Liver (tissue), 3 donors: ENCODE measurements at regions not wholly inside any gene's neighbourhood (a gene's known extent, or its start where the extent isn't known, plus 50 kb on each side); places are given as distances from the start of the nearest gene placed in this dataset.

ENCODE experiments used
- ATF3 ChIP-seq: IDR thresholded peaks from 2 replicates; pipeline ENCODE4 v1.6.1; 2016; ENCODE audit warnings: antibody characterized with exemption
- FOXA1 ChIP-seq: IDR thresholded peaks from 2 replicates; pipeline ENCODE4 v1.6.1; 2016; ENCODE audit warnings: antibody characterized with exemption
- GABPA ChIP-seq, 2 donors: IDR thresholded peaks in 1 of 2; conservative IDR thresholded peaks in 1 of 2; 2 replicates each; pipeline ENCODE4 v1.6.1; 2016; ENCODE audit warnings: antibody characterized with exemption in 2 of 2, mild to moderate bottlenecking in 1 of 2, moderate library complexity in 1 of 2
- JUND ChIP-seq, 2 donors: IDR thresholded peaks; 2 replicates each; pipeline ENCODE4 v1.6.1; 2016; ENCODE audit warnings: antibody characterized with exemption in 2 of 2
- NR2F2 ChIP-seq: IDR thresholded peaks from 2 replicates; pipeline ENCODE4 v1.6.1; 2016; ENCODE audit warnings: antibody characterized with exemption
- RAD21 ChIP-seq, 2 donors: IDR thresholded peaks; 2 replicates each; pipeline ENCODE4 v1.6.1; 2016; ENCODE audit warnings: antibody characterized with exemption in 2 of 2, mild to moderate bottlenecking in 2 of 2
- REST ChIP-seq: IDR thresholded peaks from 2 replicates; pipeline ENCODE4 v1.6.1; 2016; ENCODE audit warnings: antibody characterized with exemption, mild to moderate bottlenecking
- RXRA ChIP-seq, 2 donors: IDR thresholded peaks; 2 replicates each; pipeline ENCODE4 v1.6.1; 2017 to 2018; ENCODE audit warnings: antibody characterized with exemption in 2 of 2, mild to moderate bottlenecking in 1 of 2
- SP1 ChIP-seq: IDR thresholded peaks from 2 replicates; pipeline ENCODE4 v1.6.1; 2018; ENCODE audit warnings: antibody characterized with exemption, mild to moderate bottlenecking
- TAF1 ChIP-seq: conservative IDR thresholded peaks from 2 replicates; pipeline ENCODE4 v1.6.1; 2016; ENCODE audit warnings: antibody characterized with exemption, mild to moderate bottlenecking
- YY1 ChIP-seq: IDR thresholded peaks from 2 replicates; pipeline ENCODE4 v1.6.1; 2016; ENCODE audit warnings: antibody characterized with exemption, mild to moderate bottlenecking
- TF ChIP-seq, protein P1 (sequence below): fragments of 150-350 bp; IDR thresholded peaks from 2 replicates; pipeline ENCODE4 v1.5.1; 2017; ENCODE audit warnings: improper control_type of control experiment, low read depth, low read length; ENCODE audit not compliant: missing input control
- TF ChIP-seq, protein P2 (sequence below): IDR thresholded peaks from 2 replicates; pipeline ENCODE4 v1.6.1; 2016; ENCODE audit warnings: antibody characterized with exemption
- TF ChIP-seq, protein P3 (sequence below): IDR thresholded peaks from 2 replicates; pipeline ENCODE4 v1.6.1; 2016; ENCODE audit warnings: antibody characterized with exemption
- donor health status: healthy.
- donor health status: healthy.

DNA sequence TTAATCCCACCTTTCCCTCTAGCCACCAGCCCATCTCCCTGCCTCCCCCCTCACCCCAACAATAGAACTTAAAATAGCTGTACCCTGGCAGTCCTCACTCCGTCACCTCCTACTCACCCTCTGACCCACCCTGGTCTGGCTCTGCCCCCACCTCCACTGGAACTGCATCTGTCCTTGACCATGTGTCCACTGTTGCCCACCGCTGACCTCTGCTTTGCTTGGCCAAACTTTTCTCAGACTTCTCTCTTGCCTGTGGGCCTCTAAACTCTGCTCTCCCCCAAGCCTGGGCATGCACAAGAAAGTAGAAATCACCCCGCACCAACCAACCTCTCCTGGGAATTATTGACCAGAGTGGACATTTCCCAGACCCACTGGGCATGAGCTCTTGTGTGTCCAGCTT, 169.8 kb downstream of the WSCD1 start:
- TF ChIP-seq, protein P1, sequence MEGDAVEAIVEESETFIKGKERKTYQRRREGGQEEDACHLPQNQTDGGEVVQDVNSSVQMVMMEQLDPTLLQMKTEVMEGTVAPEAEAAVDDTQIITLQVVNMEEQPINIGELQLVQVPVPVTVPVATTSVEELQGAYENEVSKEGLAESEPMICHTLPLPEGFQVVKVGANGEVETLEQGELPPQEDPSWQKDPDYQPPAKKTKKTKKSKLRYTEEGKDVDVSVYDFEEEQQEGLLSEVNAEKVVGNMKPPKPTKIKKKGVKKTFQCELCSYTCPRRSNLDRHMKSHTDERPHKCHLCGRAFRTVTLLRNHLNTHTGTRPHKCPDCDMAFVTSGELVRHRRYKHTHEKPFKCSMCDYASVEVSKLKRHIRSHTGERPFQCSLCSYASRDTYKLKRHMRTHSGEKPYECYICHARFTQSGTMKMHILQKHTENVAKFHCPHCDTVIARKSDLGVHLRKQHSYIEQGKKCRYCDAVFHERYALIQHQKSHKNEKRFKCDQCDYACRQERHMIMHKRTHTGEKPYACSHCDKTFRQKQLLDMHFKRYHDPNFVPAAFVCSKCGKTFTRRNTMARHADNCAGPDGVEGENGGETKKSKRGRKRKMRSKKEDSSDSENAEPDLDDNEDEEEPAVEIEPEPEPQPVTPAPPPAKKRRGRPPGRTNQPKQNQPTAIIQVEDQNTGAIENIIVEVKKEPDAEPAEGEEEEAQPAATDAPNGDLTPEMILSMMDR: no peak
- TF ChIP-seq, protein P2, sequence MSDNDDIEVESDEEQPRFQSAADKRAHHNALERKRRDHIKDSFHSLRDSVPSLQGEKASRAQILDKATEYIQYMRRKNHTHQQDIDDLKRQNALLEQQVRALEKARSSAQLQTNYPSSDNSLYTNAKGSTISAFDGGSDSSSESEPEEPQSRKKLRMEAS: no peak
- no peak for TF ChIP-seq YY1
- no peak for TF ChIP-seq ATF3
- no peak for TF ChIP-seq RAD21 (IDR thresholded peaks at IDR 0.05)
- no peak for TF ChIP-seq FOXA1
- TF ChIP-seq JUND (IDR thresholded peaks at IDR 0.05): no peak
- TF ChIP-seq, protein P3, sequence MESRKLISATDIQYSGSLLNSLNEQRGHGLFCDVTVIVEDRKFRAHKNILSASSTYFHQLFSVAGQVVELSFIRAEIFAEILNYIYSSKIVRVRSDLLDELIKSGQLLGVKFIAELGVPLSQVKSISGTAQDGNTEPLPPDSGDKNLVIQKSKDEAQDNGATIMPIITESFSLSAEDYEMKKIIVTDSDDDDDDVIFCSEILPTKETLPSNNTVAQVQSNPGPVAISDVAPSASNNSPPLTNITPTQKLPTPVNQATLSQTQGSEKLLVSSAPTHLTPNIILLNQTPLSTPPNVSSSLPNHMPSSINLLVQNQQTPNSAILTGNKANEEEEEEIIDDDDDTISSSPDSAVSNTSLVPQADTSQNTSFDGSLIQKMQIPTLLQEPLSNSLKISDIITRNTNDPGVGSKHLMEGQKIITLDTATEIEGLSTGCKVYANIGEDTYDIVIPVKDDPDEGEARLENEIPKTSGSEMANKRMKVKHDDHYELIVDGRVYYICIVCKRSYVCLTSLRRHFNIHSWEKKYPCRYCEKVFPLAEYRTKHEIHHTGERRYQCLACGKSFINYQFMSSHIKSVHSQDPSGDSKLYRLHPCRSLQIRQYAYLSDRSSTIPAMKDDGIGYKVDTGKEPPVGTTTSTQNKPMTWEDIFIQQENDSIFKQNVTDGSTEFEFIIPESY: no peak
- TF ChIP-seq NR2F2: no peak
- no peak for TF ChIP-seq SP1
- no peak for TF ChIP-seq REST
- TF ChIP-seq TAF1: no peak
- TF ChIP-seq GABPA (IDR thresholded peaks at IDR 0.05 in 1 of 2, conservative IDR thresholded peaks at IDR 0.05 in 1 of 2): no peak
- TF ChIP-seq RXRA (IDR thresholded peaks at IDR 0.05): no peak
